Cardiac septum (tissue), 1 donor: ENCODE measurements at regions not wholly inside any gene's neighbourhood (a gene's known extent, or its start where the extent isn't known, plus 50 kb on each side); places are given as distances from the start of the nearest gene placed in this dataset.

Experiments used
- DNase-seq: peaks from one replicate; pipeline ENCODE4 v3.0.0-alpha.2; 2020; ENCODE audit warnings: low spot score
- intact Hi-C: fragments of 100-400 bp; cut with DNase I; formaldehyde crosslinking; loops from one replicate; pipeline ENCODE4 v1.14.0; 2022
- donor health status: DM: no; HTN: no; CAD: no.

DNA sequence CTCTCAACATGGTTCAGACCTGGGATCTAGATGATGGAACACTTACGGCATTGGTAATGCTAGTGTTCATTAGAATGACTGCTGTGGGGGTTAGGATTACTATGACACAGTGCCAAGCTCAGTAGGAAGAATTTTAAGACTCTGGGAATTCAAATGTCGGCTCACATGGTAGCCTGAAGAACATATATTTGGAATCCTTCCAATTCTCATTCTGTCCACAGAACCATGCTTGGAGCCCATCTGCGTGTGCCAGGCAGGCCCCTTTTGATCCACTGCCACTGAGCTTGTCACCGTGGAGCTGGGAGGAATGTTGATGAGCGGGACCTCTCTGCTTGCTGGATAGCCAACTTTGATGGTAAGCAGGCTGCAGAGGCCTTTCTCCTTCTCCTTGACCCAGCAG lies 322.0 kb upstream of the SOX11 start:
- intact Hi-C loops, result no loop called here
- DNase-seq, result no peak

DNA sequence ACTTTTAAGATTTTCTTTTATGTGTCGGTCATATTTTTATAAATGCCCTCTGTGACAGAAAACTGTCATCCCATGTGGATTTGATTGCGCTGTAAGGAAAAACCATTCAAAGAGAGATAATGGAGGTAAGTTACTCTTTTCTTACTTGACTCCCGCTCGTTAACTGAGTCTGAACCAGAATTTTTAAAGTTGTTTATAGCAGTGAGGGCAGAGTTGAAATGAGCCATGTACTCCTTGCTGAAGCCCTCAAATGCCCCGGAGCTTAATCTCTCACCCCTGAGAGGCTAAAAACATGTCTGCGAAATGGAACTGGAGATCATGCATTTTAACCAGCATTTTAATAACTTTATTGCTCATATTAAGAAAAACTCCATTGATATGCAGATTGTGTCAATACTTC lies 320.0 kb upstream of the SOX11 start:
- intact Hi-C loops, result no loop called here
- no peak for DNase-seq

DNA sequence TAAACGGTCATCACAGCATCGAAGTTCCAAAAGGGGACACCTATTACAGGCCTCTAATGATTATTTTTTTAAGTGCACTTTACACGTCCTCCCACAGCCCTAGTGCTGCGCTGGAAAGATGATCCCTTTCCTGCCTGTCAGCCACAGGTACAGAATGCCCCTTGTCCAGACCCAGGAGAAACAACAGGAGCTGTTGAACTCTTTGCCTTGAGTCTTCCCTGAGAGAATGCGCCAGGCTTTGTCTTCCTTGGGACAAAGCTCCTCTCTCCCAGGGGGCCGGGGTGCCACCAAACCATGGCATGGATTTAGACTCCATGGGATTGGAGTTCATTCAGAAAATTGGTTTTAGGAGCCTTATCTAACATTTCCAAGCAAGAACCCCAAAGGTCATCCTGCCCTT lies 319.0 kb upstream of the SOX11 start:
- DNase-seq, result no peak
- intact Hi-C loops, result no loop called here

DNA sequence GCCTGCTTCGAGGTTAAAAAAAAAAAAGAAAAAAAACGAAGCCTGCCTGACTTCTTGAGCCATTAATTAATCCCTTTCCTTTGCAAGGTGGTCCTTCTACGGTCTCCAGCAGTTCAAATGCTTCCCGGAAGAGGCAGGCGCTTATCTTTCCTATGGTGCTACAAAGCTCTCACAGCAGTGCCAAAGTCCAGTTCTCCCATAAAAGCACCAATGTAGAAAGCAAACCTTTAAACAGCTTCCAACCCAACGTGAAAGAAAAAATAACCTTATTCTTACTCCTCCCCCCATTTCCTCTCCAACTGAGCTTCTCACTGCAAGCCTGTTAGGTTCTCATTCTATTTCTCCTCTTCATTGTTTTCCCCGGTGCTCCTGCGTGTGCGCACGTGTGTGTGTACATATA lies 317.4 kb upstream of the SOX11 start:
- intact Hi-C loops, result no loop called here
- DNase-seq, result no peak

DNA sequence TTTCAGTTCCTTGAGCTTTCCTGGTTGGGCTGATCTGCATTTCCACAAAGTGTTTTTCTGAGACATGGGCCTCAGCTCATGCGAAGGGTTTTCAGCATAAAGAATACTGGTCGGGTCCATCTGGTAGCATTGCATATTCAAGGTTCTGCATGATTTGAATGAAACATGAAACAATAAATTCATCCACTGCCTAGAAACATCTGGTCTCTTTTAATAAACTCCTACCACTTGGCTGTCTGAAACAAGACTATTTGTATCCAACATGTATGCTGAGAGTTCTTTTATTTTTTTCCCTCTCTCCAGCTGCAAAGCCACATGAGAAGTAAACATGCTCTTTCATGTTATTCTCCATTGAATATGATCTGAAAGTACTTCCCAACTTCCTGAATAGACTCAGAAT lies 314.9 kb upstream of the SOX11 start:
- no peak for DNase-seq
- intact Hi-C loops, result no loop called here

DNA sequence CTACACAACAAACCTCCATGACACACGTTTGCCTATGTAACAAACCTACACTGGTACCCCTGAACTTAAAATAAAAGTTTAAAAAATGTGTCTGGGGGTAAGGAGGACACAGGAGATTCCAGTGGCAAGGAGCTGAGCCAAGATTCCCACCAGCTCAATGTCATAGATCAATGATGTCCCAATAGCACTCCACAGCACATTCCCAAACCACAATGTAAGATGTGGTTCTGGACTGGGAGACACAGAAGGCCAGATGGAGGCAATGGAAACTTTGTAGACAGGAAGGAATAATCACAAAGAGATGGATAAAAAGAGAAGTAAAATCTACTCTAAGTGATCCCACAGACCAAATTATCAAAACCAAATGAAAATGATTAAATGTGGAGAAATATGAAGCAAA lies 312.4 kb upstream of the SOX11 start:
- DNase-seq, result no peak
- intact Hi-C loops, result no loop called here

DNA sequence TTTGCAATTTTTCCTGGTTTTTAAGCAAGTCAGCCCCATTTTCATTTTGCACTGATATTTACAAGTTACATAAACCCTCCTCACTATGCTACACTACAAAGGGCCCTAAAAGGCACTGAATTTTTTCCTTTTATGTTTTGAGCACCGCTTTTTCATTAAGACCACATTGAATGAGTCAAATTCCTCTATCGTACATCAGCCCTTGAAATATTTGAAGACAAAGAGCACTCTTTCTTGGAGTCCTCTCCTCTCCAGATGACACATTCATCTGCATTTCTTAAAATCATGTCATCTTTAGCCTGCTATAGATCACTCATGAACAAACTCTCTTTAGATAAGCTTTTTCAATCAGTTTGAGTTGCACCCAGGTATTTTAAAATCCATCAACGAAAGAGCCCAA lies 306.6 kb upstream of the SOX11 start:
- no peak for DNase-seq
- intact Hi-C loops, result no loop called here

DNA sequence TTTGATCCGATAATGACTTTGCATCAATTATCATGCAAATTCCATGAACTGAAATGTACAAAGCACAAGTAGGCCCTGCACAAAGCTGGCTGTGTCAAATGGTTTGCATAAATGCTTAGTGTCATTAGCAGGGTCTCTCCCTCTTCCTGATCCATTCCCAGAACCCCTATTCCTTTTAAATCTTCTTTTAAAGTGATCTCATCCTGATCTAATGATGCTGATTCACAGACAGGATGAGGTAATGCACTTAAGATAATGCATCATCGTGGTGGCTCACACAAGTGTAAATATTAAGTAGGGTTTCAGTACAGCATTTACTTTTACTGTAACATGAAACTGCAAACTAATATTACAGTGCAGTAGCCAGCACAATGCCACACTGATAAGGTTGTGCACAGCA lies 304.8 kb upstream of the SOX11 start:
- intact Hi-C loops, result no loop called here
- no peak for DNase-seq

DNA sequence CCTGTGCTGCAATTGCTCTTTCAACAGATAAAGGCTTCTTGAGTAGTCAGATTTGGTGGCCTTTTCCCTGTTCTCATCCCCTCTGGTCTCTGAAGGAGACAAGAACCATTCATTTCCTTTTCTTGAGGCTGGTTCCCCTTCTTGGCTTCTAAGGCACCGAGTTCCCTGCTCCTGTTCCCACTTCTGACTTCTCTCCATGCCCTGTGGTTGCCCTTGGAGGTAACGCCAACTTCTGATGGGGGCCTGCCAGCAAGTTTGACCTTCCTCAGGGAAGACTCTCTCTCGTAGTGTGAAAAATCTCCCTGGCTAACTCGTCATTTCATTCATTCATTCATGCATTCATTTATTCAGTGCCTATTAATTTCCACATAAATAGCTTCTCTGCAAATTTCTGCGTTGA lies 302.4 kb upstream of the SOX11 start:
- DNase-seq, result no peak
- intact Hi-C loops, result loop anchor here (10.0 kb wide), 1 partner anchor 525 kb away; no protein-coding TSS in a partner anchor

DNA sequence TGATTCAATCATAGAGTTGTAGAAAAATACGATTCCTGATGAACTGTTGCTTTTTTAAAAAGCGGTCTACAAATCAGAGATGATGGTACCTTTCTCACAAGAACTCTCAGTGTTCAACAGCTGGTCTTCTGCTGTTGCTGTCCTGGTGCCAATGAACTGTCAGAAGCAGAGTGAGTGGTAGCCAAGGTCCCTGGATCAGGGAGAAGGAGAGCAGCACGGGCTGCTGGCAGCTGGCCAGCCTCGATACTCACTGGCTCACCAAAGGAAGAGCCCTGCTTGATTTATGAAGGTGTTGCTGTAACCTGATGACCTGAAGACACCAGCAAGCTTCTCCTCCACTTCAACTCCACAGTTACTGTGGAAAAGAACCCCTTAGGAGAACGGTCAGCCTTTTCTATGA lies 300.8 kb upstream of the SOX11 start:
- intact Hi-C loops, result loop anchor here (10.0 kb wide), 1 partner anchor 523 kb away; no protein-coding TSS in a partner anchor
- no peak for DNase-seq

DNA sequence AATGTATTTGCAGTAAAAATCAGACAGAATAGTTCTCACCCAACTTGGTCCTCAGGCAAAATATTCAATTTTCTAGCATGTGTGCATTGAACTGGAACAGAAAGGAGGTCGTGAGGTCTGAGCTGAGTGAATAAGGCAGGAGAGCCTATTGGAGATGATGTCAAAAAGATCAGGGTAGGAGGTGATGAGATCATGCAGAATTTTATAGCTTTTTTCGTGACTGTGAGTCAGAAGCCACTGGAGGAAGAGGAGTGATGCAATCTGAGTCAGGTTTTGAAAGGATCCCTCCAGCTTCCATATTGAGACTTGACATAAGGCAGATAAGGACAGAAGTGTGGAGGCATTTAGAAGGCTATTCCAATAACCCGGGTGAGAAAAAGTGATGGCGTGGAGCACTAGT lies 299.5 kb upstream of the SOX11 start:
- intact Hi-C loops, result loop anchor here (10.0 kb wide), 1 partner anchor 522 kb away; no protein-coding TSS in a partner anchor
- DNase-seq, result no peak

DNA sequence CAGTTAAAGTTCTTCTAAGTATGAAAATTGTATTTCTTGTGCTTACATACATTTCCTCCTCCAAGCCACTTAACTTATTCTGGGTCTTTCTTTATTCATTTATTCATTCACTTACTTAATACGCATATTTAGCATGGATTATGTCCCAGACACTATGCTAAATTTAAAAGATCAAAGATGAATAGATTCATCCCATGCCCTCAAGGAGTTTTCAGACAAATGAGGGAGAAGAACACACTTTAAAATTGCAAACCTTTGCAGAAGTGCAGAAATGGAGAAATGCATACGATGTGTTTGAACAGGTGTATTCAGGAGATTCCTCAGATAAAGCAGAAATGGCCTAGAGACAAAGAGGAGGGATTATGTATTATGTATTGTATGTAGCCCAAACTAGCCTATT lies 298.7 kb upstream of the SOX11 start:
- DNase-seq, result no peak
- intact Hi-C loops, result loop anchor here (10.0 kb wide), 1 partner anchor 521 kb away; no protein-coding TSS in a partner anchor

DNA sequence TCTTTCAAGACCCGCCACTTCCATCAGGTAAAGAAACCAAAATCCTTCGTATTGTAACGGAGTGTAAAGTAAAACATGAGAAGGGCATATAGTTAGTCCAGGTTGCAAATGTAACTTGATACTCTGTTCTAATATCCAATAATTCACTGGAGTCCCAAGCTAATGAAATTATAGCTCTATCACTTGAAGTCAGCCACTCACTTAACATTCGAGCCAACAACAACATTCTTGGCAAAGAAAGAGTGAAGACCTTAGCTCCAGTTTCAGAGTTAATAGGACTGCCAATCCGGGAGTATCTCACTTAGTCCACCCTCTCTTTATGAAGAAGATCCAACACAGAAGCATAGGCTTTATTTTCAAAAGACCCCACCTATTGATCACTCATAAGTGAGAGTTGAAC lies 298.0 kb upstream of the SOX11 start:
- intact Hi-C loops, result loop anchor here (10.0 kb wide), 1 partner anchor 521 kb away; no protein-coding TSS in a partner anchor
- DNase-seq, result no peak

DNA sequence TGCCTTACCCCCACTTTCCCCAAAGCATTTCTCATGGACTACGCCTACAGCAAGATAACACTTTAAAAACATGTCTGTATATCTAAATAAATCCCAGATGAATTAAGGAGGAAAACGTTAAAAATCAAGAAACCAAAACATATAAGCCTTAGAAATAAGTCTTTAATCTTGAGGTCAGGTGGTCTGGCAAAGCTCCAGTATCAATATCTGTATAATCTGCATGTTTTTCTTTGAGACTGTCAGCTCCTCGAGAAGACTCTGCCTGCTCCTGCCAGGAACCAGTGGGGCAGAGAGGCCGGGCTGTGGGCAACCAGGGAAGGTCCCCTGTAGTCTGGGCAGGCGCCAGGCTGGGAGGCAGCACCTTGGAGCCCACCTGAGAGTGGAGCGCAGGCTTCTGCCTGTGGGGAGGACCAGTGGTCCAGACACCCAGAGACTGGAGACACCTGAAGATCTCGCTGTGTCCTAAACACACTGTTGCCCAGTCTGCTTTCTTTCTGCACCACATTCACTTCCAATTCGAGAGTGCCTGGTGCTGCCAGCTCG lies 291.0 kb upstream of the SOX11 start:
- intact Hi-C loops, result no loop called here
- DNase-seq, result no peak

DNA sequence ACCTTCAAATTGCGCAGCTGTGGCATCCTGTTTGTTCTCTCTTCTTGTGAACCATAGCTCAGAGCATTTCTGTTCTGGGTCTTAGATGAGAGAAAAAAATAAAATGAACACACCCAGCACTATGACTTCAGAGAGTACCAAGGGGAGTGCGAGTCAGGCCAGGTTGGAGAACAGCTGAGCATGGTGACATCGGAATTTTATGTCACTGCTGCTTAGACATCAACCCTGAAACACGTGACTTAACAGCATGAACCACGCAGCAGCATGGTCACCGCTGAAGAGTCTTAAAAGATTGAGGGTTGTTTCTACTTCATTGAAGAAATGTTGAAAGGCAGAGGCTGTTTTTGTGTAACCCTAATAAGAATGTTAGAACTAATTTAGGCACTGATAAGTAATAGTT lies 288.8 kb upstream of the SOX11 start:
- intact Hi-C loops, result no loop called here
- no peak for DNase-seq

DNA sequence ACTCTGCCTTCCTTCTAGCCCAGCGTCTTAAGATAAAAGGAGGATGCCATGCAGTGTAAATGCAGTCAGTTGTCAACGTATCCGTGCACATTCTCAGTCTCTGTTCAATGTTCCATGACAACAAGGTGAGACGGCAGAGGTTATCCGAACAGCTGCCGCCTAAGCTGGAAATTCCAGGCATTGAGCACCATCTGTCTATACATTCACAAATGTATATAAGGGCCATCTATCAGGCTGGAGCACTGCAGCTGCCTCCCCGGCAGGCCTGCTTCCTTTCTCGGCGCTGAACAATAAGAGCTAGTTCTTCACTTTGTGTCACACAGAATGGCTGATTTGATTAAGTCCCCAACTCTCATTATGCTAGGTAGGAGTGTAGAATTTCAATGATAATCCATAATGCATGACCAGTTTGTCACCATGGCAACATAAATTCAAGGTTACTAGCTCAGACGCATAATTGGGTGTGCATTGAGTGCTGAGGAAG lies 282.2 kb upstream of the SOX11 start:
- no peak for DNase-seq

DNA sequence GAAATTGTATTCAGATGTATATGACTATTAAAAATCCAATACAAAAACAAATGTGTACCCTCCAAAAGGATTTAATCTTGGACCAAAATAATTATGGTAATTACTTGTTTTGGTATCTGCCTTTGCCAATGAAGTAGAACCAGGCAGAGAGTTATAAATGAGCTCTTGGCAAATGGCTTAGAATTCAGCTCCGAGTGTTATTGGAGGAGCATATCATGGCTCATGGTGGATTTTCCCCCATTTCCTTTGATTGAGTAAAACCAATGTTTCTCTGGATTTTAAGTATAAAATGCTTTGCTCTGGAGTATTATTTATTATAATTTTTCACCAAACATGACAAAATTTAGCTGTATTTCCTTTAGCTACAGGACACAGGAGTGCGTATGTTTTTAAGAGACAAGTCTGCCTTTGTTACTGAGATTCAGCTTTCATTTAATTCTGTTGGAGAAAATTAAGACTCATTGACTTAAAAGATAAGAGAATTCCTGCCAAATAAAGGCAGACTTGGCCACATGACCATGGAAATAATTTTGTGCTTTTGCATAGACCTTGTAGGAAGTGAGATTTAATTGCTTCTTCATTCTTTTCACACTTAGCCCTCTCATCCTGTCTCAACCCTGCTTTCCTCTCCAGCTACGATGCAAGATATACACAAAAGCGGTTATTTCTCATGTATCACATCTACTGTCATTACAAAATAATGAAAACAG lies 281.0 kb upstream of the SOX11 start:
- DNase-seq, result no peak
- intact Hi-C loops, result no loop called here

More for the DNA sequence above, 282.2 kb upstream of the SOX11 start:
- intact Hi-C loops, result no loop called here

DNA sequence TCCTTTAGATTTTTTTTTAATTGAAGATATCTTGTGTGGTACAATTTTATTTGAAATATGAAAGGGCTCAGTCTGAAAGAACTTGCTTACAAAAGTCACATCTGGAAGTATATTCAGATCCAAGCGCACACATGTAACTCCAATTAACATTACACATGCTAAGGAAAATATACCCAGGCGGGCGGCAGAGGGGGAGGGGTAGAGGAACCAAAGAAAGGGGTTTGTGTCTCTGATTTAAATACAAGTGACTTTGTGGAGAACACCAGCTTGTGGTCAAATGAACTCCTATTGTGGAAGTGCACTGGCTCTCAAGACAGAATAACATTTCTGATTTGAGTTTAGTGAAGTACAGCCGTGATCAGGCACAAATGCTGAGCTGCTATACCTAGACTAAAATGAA lies 280.2 kb upstream of the SOX11 start:
- intact Hi-C loops, result no loop called here
- DNase-seq, result no peak

DNA sequence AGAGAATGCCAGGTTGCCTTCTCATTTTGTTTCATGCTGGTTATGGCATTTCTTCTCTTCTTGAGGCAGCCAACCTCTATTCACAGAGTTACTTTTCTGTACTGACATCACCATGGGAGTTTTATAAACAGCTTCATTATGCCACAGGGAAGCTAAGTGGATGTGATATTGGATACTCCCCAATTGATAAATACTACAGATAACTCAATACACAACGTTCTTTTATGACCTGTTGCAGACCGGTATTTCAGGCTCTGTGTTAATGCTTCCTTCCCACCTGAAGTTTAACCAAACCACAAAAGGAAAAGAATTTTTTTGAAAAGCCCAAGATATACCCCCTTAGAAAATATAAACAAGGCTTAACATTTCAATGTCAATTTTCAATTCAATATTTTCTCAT lies 258.3 kb upstream of the SOX11 start:
- no peak for DNase-seq
- intact Hi-C loops, result no loop called here

DNA sequence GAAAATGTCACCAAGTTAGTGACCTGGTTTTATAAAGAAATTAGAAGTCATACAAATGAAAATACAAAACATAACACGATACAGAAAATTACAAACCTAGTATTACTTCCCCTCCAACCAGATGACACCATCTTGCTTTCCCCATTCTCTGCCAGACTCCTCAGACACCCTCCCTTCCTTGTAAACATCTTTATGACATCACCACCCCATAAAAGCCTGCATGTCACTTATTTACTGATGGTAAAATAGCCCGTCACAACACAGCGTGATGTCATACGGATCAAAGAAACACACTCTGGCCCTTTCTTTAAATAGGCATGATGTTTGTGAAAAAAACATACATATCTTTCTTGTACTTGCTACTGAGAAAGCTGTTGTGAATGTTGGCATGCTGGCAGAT lies 254.8 kb upstream of the SOX11 start:
- intact Hi-C loops, result no loop called here
- no peak for DNase-seq

DNA sequence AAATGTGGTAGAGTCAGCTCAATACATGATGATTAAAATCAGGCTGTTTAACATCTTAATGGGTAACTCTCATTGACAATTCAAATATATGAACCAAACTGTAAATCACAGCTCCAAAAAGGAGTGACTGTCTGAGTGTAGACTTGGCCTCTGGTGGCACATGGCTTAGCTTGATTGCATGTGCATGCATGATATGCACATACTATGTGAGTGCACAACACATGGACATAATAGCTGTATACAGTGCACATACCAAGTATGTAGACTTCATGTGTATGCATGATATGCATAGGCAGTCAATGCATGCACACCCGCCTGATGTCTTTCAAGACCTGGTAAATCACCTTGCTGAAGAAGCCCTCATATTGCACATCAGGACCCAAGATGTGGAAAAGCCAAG lies 252.0 kb upstream of the SOX11 start:
- intact Hi-C loops, result no loop called here
- no peak for DNase-seq

DNA sequence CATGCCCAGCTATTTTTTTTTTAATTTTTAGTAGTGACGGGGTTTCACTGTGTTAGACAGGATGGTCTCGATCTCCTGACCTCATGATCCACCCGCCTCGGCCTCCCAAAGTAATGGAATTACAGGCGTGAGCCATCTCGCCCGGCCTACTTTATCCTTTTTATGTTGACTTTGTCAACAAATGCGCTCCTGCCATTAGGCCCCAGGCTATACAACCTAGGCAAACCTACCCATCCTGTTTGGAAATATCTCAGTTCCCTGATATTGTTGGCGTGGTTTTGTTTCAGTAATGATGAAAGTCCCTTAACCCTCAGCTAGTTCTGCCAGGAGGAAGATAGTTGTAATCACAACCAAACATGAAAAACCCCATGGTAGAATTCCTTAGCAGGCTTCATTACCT lies 249.4 kb upstream of the SOX11 start:
- intact Hi-C loops, result no loop called here
- no peak for DNase-seq
